Ovary (tissue), 7 donors: ENCODE measurements at regions not wholly inside any gene's neighbourhood (a gene's known extent, or its start where the extent isn't known, plus 50 kb on each side); places are given as distances from the start of the nearest gene placed in this dataset.

Source experiments
- DNase-seq, 5 donors: peaks; one replicate each; pipeline ENCODE4 v3.0.0-alpha.2; 2019 to 2020
- H3K27ac ChIP-seq, 2 donors: fragments of 200-600 bp; one replicate each; pipeline versions ENCODE4 v1.5.1 to v1.8.0; 2019 to 2022
- H3K27me3 ChIP-seq: fragments of 200-600 bp; one replicate; pipeline ENCODE4 v1.8.0; 2022
- H3K36me3 ChIP-seq: fragments of 200-600 bp; sonication (generic); one replicate; pipeline ENCODE4 v1.5.1; 2019
- H3K4me1 ChIP-seq: one replicate; pipeline ENCODE4 v1.8.1; 2013; ENCODE audit warnings: mild to moderate bottlenecking, moderate library complexity; ENCODE audit not compliant: insufficient read depth
- H3K4me3 ChIP-seq: fragments of 200-600 bp; sonication (generic); one replicate; pipeline ENCODE4 v1.5.1; 2017
- H3K9me3 ChIP-seq, 2 donors: fragments of 200-600 bp in 1 of 2; sonication (generic) in 1 of 2; one replicate each; pipeline versions ENCODE4 v1.5.1 to v1.8.1; 2013 to 2019; ENCODE audit warnings: mild to moderate bottlenecking in 1 of 2, moderate library complexity in 1 of 2
- EP300 ChIP-seq: sonication (generic); formaldehyde crosslinking; IDR thresholded peaks from one replicate; pipeline ENCODE4 v1.6.1; 2017; ENCODE audit warnings: antibody characterized with exemption
- POLR2A ChIP-seq: fragments of 450-650 bp; IDR thresholded peaks from one replicate; pipeline ENCODE4 v1.6.1; 2017; ENCODE audit warnings: antibody characterized with exemption, mild to moderate bottlenecking, moderate library complexity
- WGBS, 3 donors: extraction: QIAGEN DNeasy Blood & Tissue Kit in 1 of 3; methylation state at CpG; one replicate each; pipeline versions ENCODE4 v1.1.5 to v1.1.7; 2013 to 2017; 5-methylcytosine and 5-hydroxymethylcytosine counted together
- intact Hi-C, 4 donors: fragments of 100-400 bp; cut with DNase I; formaldehyde crosslinking; loops; one replicate each; pipeline versions ENCODE4 v1.11.0 to v1.15.1; 2022 to 2023
- TF ChIP-seq, protein P1 (sequence below), 3 donors: fragments of 450-650 bp in 2 of 3; fragments of 200-600 bp in 1 of 3; IDR thresholded peaks; one replicate each; pipeline versions ENCODE4 v1.5.1 to v1.8.0; 2016 to 2022; ENCODE audit warnings: antibody characterized with exemption in 3 of 3, mild to moderate bottlenecking in 1 of 3
- donor health status: DM: no; HTN: no; CAD: no; lungs with moderate emphysema.
- donor health status: DM: no; HTN: no; CAD: no.
- donor health status: Bipolar disorder and iron deficiency.
- donor health status: DM: no; HTN: no; CAD: no.
- donor health status: DM: yes; HTN: yes; CAD: no.

DNA sequence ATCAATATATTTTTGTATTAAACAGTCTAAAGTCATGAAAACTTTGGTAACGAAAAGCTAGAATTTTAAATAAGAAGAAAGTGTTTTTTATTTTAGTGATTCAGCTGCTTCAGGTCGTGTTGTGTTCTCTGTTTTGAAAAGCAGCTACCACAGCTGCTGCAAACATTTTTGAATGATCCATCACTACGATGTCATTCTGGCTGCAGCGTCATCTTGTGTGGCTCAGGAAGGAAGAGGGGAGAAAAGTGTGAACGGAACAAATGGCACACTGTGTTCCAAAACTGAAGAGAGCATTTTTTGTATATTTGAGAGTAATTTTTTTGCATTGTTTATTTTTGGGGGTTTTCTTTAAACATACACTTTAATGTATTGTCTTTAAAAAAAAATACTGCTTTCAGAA lies 323.0 kb upstream of the ADGRL2 start:
- Histone ChIP-seq H3K4me1 (peaks cover 3% of the 10 kb centered on the region), H3K36me3 (no peaks in the 10 kb centered on the region), H3K27ac (no peak overlapping the region), H3K27me3 (no peaks in the 10 kb centered on the region), H3K4me3 (peak overlapping the region; percentile 5), H3K9me3 (no peaks in the 10 kb centered on the region)
- no peak for TF ChIP-seq EP300
- TF ChIP-seq, protein P1, sequence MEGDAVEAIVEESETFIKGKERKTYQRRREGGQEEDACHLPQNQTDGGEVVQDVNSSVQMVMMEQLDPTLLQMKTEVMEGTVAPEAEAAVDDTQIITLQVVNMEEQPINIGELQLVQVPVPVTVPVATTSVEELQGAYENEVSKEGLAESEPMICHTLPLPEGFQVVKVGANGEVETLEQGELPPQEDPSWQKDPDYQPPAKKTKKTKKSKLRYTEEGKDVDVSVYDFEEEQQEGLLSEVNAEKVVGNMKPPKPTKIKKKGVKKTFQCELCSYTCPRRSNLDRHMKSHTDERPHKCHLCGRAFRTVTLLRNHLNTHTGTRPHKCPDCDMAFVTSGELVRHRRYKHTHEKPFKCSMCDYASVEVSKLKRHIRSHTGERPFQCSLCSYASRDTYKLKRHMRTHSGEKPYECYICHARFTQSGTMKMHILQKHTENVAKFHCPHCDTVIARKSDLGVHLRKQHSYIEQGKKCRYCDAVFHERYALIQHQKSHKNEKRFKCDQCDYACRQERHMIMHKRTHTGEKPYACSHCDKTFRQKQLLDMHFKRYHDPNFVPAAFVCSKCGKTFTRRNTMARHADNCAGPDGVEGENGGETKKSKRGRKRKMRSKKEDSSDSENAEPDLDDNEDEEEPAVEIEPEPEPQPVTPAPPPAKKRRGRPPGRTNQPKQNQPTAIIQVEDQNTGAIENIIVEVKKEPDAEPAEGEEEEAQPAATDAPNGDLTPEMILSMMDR (IDR thresholded peaks at IDR 0.05): no peak
- TF ChIP-seq POLR2A: no peak
- intact Hi-C loops: no loop called here
- WGBS, 3 donors: 4 to 13% (median 6%) methylated on average over 5 of the region's 5 CpGs
- no peak for DNase-seq

DNA sequence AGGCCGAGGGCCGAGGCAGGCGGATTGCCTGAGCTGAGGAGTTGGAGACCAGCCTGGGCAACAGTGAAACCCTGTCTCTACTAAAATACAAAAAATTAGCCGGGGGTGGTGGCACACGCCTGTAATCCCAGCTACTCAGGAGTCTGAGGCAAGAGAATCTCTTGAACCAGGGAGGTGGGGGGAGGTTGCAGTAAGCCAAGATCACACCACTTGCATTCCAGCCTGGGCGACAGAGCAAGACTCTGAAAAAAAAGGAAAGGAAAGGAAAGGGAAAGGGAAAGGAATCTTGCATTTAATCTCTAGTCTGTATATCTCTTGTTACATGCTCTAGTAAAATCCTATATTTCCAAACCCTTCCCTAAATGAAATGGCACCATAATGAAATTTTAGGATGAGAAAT lies 328.3 kb upstream of the ADGRL2 start:
- H3K36me3 ChIP-seq: no peaks in the 10 kb centered on the region
- intact Hi-C loops: no loop called here
- H3K4me3 ChIP-seq: no peak overlapping the region
- WGBS, 3 donors: 83 to 95% (median 95%) methylated on average over 6 of the region's 6 CpGs
- H3K4me1 ChIP-seq: no peaks in the 10 kb centered on the region
- TF ChIP-seq, protein P1 (IDR thresholded peaks at IDR 0.05): no peak
- TF ChIP-seq POLR2A (no peak), EP300 (no peak)
- no peak for DNase-seq
- H3K27ac ChIP-seq: no peak overlapping the region
- no peaks in the 10 kb centered on the region for H3K27me3 ChIP-seq
- H3K9me3 ChIP-seq: no peaks in the 10 kb centered on the region

DNA sequence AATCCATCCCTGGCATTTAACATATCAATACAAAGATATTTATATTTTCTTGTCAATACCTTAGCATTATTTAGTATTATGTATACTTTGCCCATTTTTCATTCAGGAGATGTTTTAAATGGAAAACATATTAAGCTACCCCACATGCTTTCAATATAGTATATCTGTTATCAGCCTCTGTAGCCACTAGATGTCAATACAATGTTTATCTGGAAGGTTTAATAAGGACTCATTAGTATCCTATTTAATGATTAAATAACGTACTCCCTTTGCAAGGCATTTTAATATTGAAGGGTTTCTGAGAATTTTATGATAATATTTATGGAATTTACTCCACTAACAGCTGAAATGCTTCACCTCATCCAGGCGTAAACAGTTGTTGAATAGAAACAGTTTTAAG lies 329.5 kb upstream of the ADGRL2 start:
- no peak for TF ChIP-seq POLR2A
- TF ChIP-seq, protein P1 (IDR thresholded peaks at IDR 0.05): no peak
- no peak for TF ChIP-seq EP300
- intact Hi-C loops: no loop called here
- WGBS, 3 donors: 55 to 73% (median 72%) methylated on average over 2 of the region's 2 CpGs
- H3K27ac ChIP-seq: no peak overlapping the region
- H3K36me3 ChIP-seq: no peaks in the 10 kb centered on the region
- H3K9me3 ChIP-seq: no peaks in the 10 kb centered on the region
- no peaks in the 10 kb centered on the region for H3K27me3 ChIP-seq
- no peaks in the 10 kb centered on the region for H3K4me1 ChIP-seq
- H3K4me3 ChIP-seq: no peak overlapping the region
- no peak for DNase-seq

- DNase-seq: no peak
- Histone ChIP-seq H3K27me3 (no peaks in the 10 kb centered on the region), H3K36me3 (no peaks in the 10 kb centered on the region), H3K9me3 (no peaks in the 10 kb centered on the region), H3K4me3 (no peak overlapping the region), H3K4me1 (no peaks in the 10 kb centered on the region), H3K27ac (no peak overlapping the region)
- intact Hi-C loops: no loop called here
- 90 to 92% (median 90%) methylated on average over 3 of the region's 3 CpGs for WGBS, 3 donors
- no peak for TF ChIP-seq POLR2A
Observed at GRCh38 chr1:81470275-81470674, 330.5 kb upstream of the ADGRL2 start.

- no peak for TF ChIP-seq EP300
- no peak for TF ChIP-seq POLR2A
- TF ChIP-seq, protein P1 (IDR thresholded peaks at IDR 0.05): no peak
- 56 to 80% (median 61%) methylated on average over 4 of the region's 4 CpGs for WGBS, 3 donors
- no peak overlapping the region for H3K4me3 ChIP-seq
- intact Hi-C loops: no loop called here
- peaks cover 4% of the 10 kb centered on the region for H3K4me1 ChIP-seq
- H3K9me3 ChIP-seq: no peaks in the 10 kb centered on the region
- H3K27ac ChIP-seq: no peak overlapping the region
- DNase-seq: no peak
- H3K36me3 ChIP-seq: no peaks in the 10 kb centered on the region
- H3K27me3 ChIP-seq: no peaks in the 10 kb centered on the region
Observed at GRCh38 chr1:81467383-81467782, 333.4 kb upstream of the ADGRL2 start.
